ENCODE measurements at regions not wholly inside any gene's neighbourhood (a gene's known extent, or its start where the extent isn't known, plus 50 kb on each side); places are given as distances from the start of the nearest gene placed in this dataset.

- TF ChIP-seq CTCF (IDR thresholded peaks at IDR 0.05; ENCODE audit: insufficient read depth, low read length) (no peak), GABPA (IDR thresholded peaks at IDR 0.05; ENCODE audit: low read depth) (no peak), POLR2AphosphoS5 (IDR thresholded peaks at IDR 0.05; ENCODE audit: low read depth) (no peak), SPI1 (IDR thresholded peaks at IDR 0.05; ENCODE audit: borderline replicate concordance, low read depth) (no peak)
- TF ChIP-seq, protein P1, sequence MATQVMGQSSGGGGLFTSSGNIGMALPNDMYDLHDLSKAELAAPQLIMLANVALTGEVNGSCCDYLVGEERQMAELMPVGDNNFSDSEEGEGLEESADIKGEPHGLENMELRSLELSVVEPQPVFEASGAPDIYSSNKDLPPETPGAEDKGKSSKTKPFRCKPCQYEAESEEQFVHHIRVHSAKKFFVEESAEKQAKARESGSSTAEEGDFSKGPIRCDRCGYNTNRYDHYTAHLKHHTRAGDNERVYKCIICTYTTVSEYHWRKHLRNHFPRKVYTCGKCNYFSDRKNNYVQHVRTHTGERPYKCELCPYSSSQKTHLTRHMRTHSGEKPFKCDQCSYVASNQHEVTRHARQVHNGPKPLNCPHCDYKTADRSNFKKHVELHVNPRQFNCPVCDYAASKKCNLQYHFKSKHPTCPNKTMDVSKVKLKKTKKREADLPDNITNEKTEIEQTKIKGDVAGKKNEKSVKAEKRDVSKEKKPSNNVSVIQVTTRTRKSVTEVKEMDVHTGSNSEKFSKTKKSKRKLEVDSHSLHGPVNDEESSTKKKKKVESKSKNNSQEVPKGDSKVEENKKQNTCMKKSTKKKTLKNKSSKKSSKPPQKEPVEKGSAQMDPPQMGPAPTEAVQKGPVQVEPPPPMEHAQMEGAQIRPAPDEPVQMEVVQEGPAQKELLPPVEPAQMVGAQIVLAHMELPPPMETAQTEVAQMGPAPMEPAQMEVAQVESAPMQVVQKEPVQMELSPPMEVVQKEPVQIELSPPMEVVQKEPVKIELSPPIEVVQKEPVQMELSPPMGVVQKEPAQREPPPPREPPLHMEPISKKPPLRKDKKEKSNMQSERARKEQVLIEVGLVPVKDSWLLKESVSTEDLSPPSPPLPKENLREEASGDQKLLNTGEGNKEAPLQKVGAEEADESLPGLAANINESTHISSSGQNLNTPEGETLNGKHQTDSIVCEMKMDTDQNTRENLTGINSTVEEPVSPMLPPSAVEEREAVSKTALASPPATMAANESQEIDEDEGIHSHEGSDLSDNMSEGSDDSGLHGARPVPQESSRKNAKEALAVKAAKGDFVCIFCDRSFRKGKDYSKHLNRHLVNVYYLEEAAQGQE (IDR thresholded peaks at IDR 0.05; ENCODE audit: insufficient replicate concordance, low read depth), result no peak
Measured at GRCh38 chr2:161076936-161077335, 83.3 kb upstream of the TANK start.
